ENCODE measurements at regions not wholly inside any gene's neighbourhood (a gene's known extent, or its start where the extent isn't known, plus 50 kb on each side); places are given as distances from the start of the nearest gene placed in this dataset.

- DNase-seq = no peak
- WGBS, 2 donors = 71 to 73% methylated on average over 8 of the region's 8 CpGs
- H3K9me3 ChIP-seq = no peaks in the 10 kb centered on the region
- H3K36me3 ChIP-seq (ENCODE audit: low read depth, missing control alignments) = no peaks in the 10 kb centered on the region
- no peaks in the 10 kb centered on the region for H3K27me3 ChIP-seq
- intact Hi-C loops (cut with DNase I; ENCODE audit: low total_unique reads) = no loop called here
- no peak overlapping the region for H3K27ac ChIP-seq
- no peak for TF ChIP-seq POLR2A (IDR thresholded peaks at IDR 0.05)
- TF ChIP-seq, protein P1, sequence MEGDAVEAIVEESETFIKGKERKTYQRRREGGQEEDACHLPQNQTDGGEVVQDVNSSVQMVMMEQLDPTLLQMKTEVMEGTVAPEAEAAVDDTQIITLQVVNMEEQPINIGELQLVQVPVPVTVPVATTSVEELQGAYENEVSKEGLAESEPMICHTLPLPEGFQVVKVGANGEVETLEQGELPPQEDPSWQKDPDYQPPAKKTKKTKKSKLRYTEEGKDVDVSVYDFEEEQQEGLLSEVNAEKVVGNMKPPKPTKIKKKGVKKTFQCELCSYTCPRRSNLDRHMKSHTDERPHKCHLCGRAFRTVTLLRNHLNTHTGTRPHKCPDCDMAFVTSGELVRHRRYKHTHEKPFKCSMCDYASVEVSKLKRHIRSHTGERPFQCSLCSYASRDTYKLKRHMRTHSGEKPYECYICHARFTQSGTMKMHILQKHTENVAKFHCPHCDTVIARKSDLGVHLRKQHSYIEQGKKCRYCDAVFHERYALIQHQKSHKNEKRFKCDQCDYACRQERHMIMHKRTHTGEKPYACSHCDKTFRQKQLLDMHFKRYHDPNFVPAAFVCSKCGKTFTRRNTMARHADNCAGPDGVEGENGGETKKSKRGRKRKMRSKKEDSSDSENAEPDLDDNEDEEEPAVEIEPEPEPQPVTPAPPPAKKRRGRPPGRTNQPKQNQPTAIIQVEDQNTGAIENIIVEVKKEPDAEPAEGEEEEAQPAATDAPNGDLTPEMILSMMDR (IDR thresholded peaks at IDR 0.05) = no peak
- H3K4me3 ChIP-seq = no peak overlapping the region
- H3K4me1 ChIP-seq = no peaks in the 10 kb centered on the region
These were observed 160.9 kb downstream of the SMIM20 start for GRCh38 chr4:26074712-26075430.

DNA sequence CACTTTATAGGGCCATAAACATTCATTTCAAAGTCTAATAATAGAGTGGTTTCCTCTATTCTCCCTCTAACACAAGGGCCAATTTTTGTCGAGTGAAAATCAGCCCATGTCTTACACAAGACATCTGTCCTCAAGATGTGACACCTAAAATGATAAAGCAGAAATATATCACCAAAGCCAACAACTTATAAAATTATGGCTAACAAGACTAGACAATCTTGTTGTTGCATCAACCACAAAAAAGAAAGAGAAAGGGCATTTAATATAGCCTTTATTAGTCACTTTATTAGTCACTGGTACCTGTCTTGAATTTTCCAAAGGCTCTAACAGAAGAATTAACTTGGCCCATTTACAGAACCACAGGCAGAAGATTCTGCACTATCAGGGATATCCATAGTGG, 161.6 kb downstream of the SMIM20 start:
- DNase-seq = no peak
- no peaks in the 10 kb centered on the region for H3K4me1 ChIP-seq
- H3K36me3 ChIP-seq (ENCODE audit: low read depth, missing control alignments) = no peaks in the 10 kb centered on the region
- no peak overlapping the region for H3K4me3 ChIP-seq
- WGBS, 2 donors = 67 to 73% methylated on average over 1 of the region's 1 CpG
- no peaks in the 10 kb centered on the region for H3K27me3 ChIP-seq
- intact Hi-C loops (cut with DNase I; ENCODE audit: low total_unique reads) = no loop called here
- H3K27ac ChIP-seq = no peak overlapping the region
- no peaks in the 10 kb centered on the region for H3K9me3 ChIP-seq
- no peak for TF ChIP-seq POLR2A (IDR thresholded peaks at IDR 0.05)
- TF ChIP-seq, protein P1 (IDR thresholded peaks at IDR 0.05) = no peak

- Histone ChIP-seq H3K27me3 (no peaks in the 10 kb centered on the region), H3K27ac (no peak overlapping the region), H3K36me3 (ENCODE audit: low read depth, missing control alignments) (no peaks in the 10 kb centered on the region), H3K9me3 (no peaks in the 10 kb centered on the region), H3K4me1 (no peaks in the 10 kb centered on the region), H3K4me3 (no peak overlapping the region)
- intact Hi-C loops (cut with DNase I; ENCODE audit: low total_unique reads) = no loop called here
- 95 to 96% methylated on average over 4 of the region's 4 CpGs for WGBS, 2 donors
- TF ChIP-seq POLR2A (IDR thresholded peaks at IDR 0.05) = no peak
- TF ChIP-seq, protein P1 (IDR thresholded peaks at IDR 0.05) = no peak
- DNase-seq = no peak
These were observed 162.1 kb downstream of the SMIM20 start for GRCh38 chr4:26076000-26076587.

DNA sequence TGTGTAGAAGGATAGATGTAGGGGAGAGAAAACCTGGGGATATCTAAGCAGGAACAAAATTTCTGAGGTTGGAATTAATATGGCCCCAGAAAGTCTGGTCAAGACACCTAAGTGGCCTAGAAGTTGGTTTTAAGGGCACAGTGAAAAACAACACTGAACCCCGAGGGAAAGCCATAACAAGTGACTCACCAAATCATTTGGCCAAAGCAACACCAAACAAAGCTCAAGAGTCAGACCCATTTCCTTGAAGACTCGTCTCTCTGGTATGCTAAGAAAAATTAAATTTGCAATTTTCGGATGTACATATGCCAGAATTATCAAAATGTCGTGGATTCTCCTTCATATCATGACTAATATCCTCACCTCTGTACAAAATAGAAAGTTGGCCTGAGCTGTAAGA, 162.9 kb downstream of the SMIM20 start:
- DNase-seq = no peak
- no peak overlapping the region for H3K27ac ChIP-seq
- H3K4me1 ChIP-seq = no peaks in the 10 kb centered on the region
- H3K9me3 ChIP-seq = no peaks in the 10 kb centered on the region
- 89 to 93% methylated on average over 4 of the region's 4 CpGs for WGBS, 2 donors
- H3K27me3 ChIP-seq = no peaks in the 10 kb centered on the region
- no peaks in the 10 kb centered on the region for H3K36me3 ChIP-seq (ENCODE audit: low read depth, missing control alignments)
- intact Hi-C loops (cut with DNase I; ENCODE audit: low total_unique reads) = no loop called here
- TF ChIP-seq, protein P1 (IDR thresholded peaks at IDR 0.05) = no peak
- TF ChIP-seq POLR2A (IDR thresholded peaks at IDR 0.05) = no peak
- no peak overlapping the region for H3K4me3 ChIP-seq

GRCh38 chr4:26077756-26078155, 163.7 kb downstream of the SMIM20 start:
- intact Hi-C loops (cut with DNase I; ENCODE audit: low total_unique reads) = no loop called here
- DNase-seq = no peak
- no peak overlapping the region for H3K27ac ChIP-seq
- H3K36me3 ChIP-seq (ENCODE audit: low read depth, missing control alignments) = no peaks in the 10 kb centered on the region
- H3K4me3 ChIP-seq = no peak overlapping the region
- WGBS, 2 donors = 95% methylated on average over 3 of the region's 3 CpGs
- TF ChIP-seq, protein P1 (IDR thresholded peaks at IDR 0.05) = no peak
- no peak for TF ChIP-seq POLR2A (IDR thresholded peaks at IDR 0.05)
- H3K27me3 ChIP-seq = no peaks in the 10 kb centered on the region
- no peaks in the 10 kb centered on the region for H3K9me3 ChIP-seq
- no peaks in the 10 kb centered on the region for H3K4me1 ChIP-seq

Data from testis (tissue), 2 donors.